Fibroblast of villous mesenchyme (primary cell): ENCODE measurements at regions not wholly inside any gene's neighbourhood (a gene's known extent, or its start where the extent isn't known, plus 50 kb on each side); places are given as distances from the start of the nearest gene placed in this dataset.

Experiments used
- DNase-seq: peaks from one replicate; pipeline ENCODE4 v3.0.0-alpha.2; 2010; ENCODE audit warnings: low read depth
- H3K4me3 ChIP-seq: 2 replicates; pipeline ENCODE4 v1.5.1; 2011; ENCODE audit warnings: low read depth, mild to moderate bottlenecking, low read length
- CTCF ChIP-seq: IDR thresholded peaks from 2 replicates; pipeline ENCODE4 v1.5.1; 2012; ENCODE audit warnings: low read depth, mild to moderate bottlenecking, low read length; ENCODE audit not compliant: insufficient read depth

- no peak for DNase-seq
- no peak for TF ChIP-seq CTCF
- no peak overlapping the region for H3K4me3 ChIP-seq
Observed at GRCh38 chr4:129950217-129950616, 854.3 kb downstream of the C4orf33 start.

GRCh38 chr4:129966175-129966574 is 870.2 kb downstream of the C4orf33 start:
- TF ChIP-seq CTCF = no peak

GRCh38 chr4:129968366-129968765 is 872.4 kb downstream of the C4orf33 start:
- H3K4me3 ChIP-seq = no peak overlapping the region
- TF ChIP-seq CTCF = no peak
- no peak for DNase-seq

More at GRCh38 chr4:129966175-129966574, 870.2 kb downstream of the C4orf33 start:
- no peak overlapping the region for H3K4me3 ChIP-seq
- no peak for DNase-seq

GRCh38 chr4:129968778-129969177 is 872.8 kb downstream of the C4orf33 start:
- DNase-seq = no peak
- H3K4me3 ChIP-seq = no peak overlapping the region
- no peak for TF ChIP-seq CTCF

- no peak for TF ChIP-seq CTCF
- no peak overlapping the region for H3K4me3 ChIP-seq
- no peak for DNase-seq
Observed at GRCh38 chr4:129970801-129971200, 874.8 kb downstream of the C4orf33 start.

- no peak overlapping the region for H3K4me3 ChIP-seq
- no peak for DNase-seq
- TF ChIP-seq CTCF = no peak
Observed at GRCh38 chr4:129971419-129971818, 875.5 kb downstream of the C4orf33 start.

- DNase-seq = no peak
- no peak overlapping the region for H3K4me3 ChIP-seq
Observed at GRCh38 chr4:129972257-129972656, 876.3 kb downstream of the C4orf33 start.

More at GRCh38 chr4:129972257-129972656, 876.3 kb downstream of the C4orf33 start:
- no peak for TF ChIP-seq CTCF
